HCT116 (cell line): ENCODE measurements at regions not wholly inside any gene's neighbourhood (a gene's known extent, or its start where the extent isn't known, plus 50 kb on each side); places are given as distances from the start of the nearest gene placed in this dataset.

ENCODE experiments used
- EZH2 ChIP-seq: fragments of 200-600 bp; sonication (generic); IDR thresholded peaks from 2 replicates; pipeline ENCODE4 v1.6.1; 2017; ENCODE audit warnings: antibody characterized with exemption, mixed run types
- SRF ChIP-seq: IDR thresholded peaks from 2 replicates; pipeline ENCODE4 v1.6.1; 2012; ENCODE audit warnings: low read depth

DNA sequence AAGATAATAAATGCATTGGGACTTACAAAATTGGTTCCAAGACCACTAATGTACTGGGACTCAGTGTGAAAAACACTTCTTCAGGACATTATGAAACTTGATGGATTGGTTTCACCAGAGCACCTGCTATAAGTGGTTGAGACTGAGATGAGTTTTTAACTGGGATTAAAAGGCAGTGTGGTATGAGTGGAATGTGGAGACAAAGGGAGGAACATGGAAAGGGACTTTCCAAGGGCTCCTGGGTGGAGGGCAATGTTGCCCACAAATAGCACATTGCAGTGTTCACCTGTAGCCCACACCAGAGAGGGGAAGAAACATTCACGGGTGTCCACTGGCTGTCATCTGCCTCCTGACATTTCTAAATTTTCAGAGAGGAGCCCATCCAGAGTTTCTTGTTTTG is 253.3 kb upstream of the TANK start:
- TF ChIP-seq SRF = no peak
- TF ChIP-seq EZH2 = no peak
